Tibial nerve (tissue), 4 donors: ENCODE measurements at regions not wholly inside any gene's neighbourhood (a gene's known extent, or its start where the extent isn't known, plus 50 kb on each side); places are given as distances from the start of the nearest gene placed in this dataset.

Experiments used
- CTCF ChIP-seq, 5 experiments: fragments of 200-600 bp in 3 of 5; fragments of 450-650 bp in 2 of 5; sonication (generic) in 3 of 5; IDR thresholded peaks; one replicate each; pipeline ENCODE4 v1.5.1; 2016 to 2019; ENCODE audit warnings: antibody characterized with exemption in 5 of 5, mild to moderate bottlenecking in 3 of 5, moderate library complexity in 2 of 5
- EP300 ChIP-seq, 2 donors: sonication (generic); formaldehyde crosslinking; IDR thresholded peaks; one replicate each; pipeline ENCODE4 v1.6.1; 2017; ENCODE audit warnings: antibody characterized with exemption in 2 of 2, mild to moderate bottlenecking in 1 of 2
- POLR2A ChIP-seq, 2 donors: fragments of 450-650 bp; IDR thresholded peaks; one replicate each; pipeline ENCODE4 v1.6.1; 2017; ENCODE audit warnings: antibody characterized with exemption in 2 of 2, mild to moderate bottlenecking in 2 of 2, moderate library complexity in 2 of 2

GRCh38 chr21:32183396-32183795 is 95.5 kb downstream of the MIS18A start:
- TF ChIP-seq POLR2A (IDR thresholded peaks at IDR 0.05) (no peak), CTCF (IDR thresholded peaks at IDR 0.05) (no peak), EP300 (IDR thresholded peaks at IDR 0.05) (no peak)
